Spinal cord (tissue), 9 donors: ENCODE measurements at regions not wholly inside any gene's neighbourhood (a gene's known extent, or its start where the extent isn't known, plus 50 kb on each side); places are given as distances from the start of the nearest gene placed in this dataset.
A peak's percentile ranks its signal among the peaks of the same experiment; 100 is the strongest.

Experiments used
- DNase-seq, 6 donors: peaks; one replicate each; pipeline versions ENCODE4 v3.0.0 to v3.0.0-alpha.2; 2013 to 2015; ENCODE audit warnings: low spot score in 6 of 6, low read depth in 4 of 6
- H3K27ac ChIP-seq: one replicate; pipeline ENCODE4 v1.5.1; 2013; ENCODE audit warnings: low read depth, low read length, control low read depth
- H3K27me3 ChIP-seq: one replicate; pipeline ENCODE4 v1.6.1; 2013; ENCODE audit warnings: low read length; ENCODE audit not compliant: control insufficient read depth, insufficient read depth
- H3K36me3 ChIP-seq: one replicate; pipeline ENCODE4 v1.6.1; 2013; ENCODE audit warnings: low read length; ENCODE audit not compliant: control insufficient read depth, insufficient read depth
- H3K4me1 ChIP-seq: one replicate; pipeline ENCODE4 v1.6.1; 2013; ENCODE audit warnings: low read length; ENCODE audit not compliant: control insufficient read depth, insufficient read depth
- H3K4me3 ChIP-seq: one replicate; pipeline ENCODE4 v1.5.1; 2013; ENCODE audit warnings: low read depth, low read length, control low read depth
- H3K9me3 ChIP-seq: one replicate; pipeline ENCODE4 v1.6.1; 2013; ENCODE audit warnings: low read length; ENCODE audit not compliant: control insufficient read depth, insufficient read depth
- WGBS: methylation state at CpG from one replicate; pipeline ENCODE4 v1.1.5; 2013; ENCODE audit warnings: missing lambda C conversion rate; ENCODE audit not compliant: insufficient coverage; 5-methylcytosine and 5-hydroxymethylcytosine counted together
- donor health status: healthy.

DNA sequence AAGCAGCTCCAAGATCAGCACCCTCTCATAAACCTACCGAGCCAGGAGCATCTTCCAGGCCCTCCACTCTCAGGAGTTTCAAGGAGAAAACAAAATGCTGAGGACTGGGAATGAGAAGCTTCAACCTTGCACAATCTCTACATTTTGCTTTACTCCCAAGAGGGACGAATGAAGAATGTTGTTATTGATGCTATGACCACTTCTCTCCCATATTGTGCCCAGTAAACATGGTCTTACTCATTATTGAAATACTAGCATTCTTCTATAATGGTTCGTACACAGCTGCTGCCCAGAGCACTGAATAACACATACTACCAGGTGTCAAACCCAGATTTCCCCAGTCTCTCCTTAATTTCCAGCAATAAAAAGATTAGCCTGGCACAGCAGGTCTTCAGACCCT lies 63.4 kb upstream of the BET1 start:
- no peak for DNase-seq
- Histone ChIP-seq H3K4me3 (no peak overlapping the region), H3K36me3 (no peaks in the 10 kb centered on the region), H3K9me3 (no peaks in the 10 kb centered on the region), H3K27ac (no peak overlapping the region), H3K4me1 (no peaks in the 10 kb centered on the region), H3K27me3 (no peaks in the 10 kb centered on the region)
- WGBS, result 83% methylated on average over 1 of the region's 3 CpGs

- WGBS, result no CpG with 5 or more reads among the region's 7 CpGs
- Histone ChIP-seq H3K36me3 (no peaks in the 10 kb centered on the region), H3K4me1 (no peaks in the 10 kb centered on the region), H3K27ac (no peak overlapping the region), H3K9me3 (no peaks in the 10 kb centered on the region), H3K4me3 (no peak overlapping the region), H3K27me3 (no peaks in the 10 kb centered on the region)
- no peak for DNase-seq
Observed at GRCh38 chr7:94069162-94069739, 65.1 kb upstream of the BET1 start.

GRCh38 chr7:94080551-94080950 lies 76.4 kb upstream of the BET1 start:
- H3K4me1 ChIP-seq, result no peaks in the 10 kb centered on the region
- WGBS, result 83% methylated on average over 2 of the region's 5 CpGs
- H3K27ac ChIP-seq, result no peak overlapping the region
- no peaks in the 10 kb centered on the region for H3K9me3 ChIP-seq
- DNase-seq, result no peak
- H3K36me3 ChIP-seq, result no peaks in the 10 kb centered on the region
- no peak overlapping the region for H3K4me3 ChIP-seq
- no peaks in the 10 kb centered on the region for H3K27me3 ChIP-seq

DNA sequence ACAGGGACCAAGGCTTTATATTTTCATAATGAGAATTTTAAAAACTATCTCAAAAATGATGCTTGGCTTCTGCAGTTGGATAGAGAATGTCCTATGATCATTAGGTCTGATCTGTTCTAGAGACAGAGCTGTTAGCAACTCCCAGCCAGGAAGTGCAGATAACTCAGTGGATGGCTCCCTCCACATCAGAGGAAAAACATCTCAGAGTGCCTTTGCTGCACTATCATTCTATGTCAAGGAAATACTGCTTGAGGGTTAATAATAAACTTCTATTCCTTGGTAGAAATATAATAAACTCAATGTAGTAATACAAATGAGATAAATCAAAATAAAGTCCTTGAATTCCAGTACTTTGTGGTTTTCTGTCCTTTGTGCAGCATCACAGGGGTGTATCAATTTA lies 78.0 kb upstream of the BET1 start:
- H3K27ac ChIP-seq, result no peak overlapping the region
- no peaks in the 10 kb centered on the region for H3K9me3 ChIP-seq
- no peaks in the 10 kb centered on the region for H3K36me3 ChIP-seq
- H3K4me1 ChIP-seq, result no peaks in the 10 kb centered on the region
- no peak for DNase-seq
- H3K4me3 ChIP-seq, result no peak overlapping the region
- no peaks in the 10 kb centered on the region for H3K27me3 ChIP-seq

- no CpG with 5 or more reads among the region's 6 CpGs for WGBS
- Histone ChIP-seq H3K36me3 (no peaks in the 10 kb centered on the region), H3K4me3 (no peak overlapping the region), H3K27ac (no peak overlapping the region), H3K9me3 (no peaks in the 10 kb centered on the region), H3K27me3 (no peaks in the 10 kb centered on the region), H3K4me1 (no peaks in the 10 kb centered on the region)
- DNase-seq, result peak; percentile 21 to 89 (median 36)
Observed at GRCh38 chr7:94087664-94088352, 83.7 kb upstream of the BET1 start.

GRCh38 chr7:94088560-94088959 lies 84.4 kb upstream of the BET1 start:
- no peak for DNase-seq
- no peaks in the 10 kb centered on the region for H3K36me3 ChIP-seq
- no peaks in the 10 kb centered on the region for H3K27me3 ChIP-seq
- H3K9me3 ChIP-seq, result no peaks in the 10 kb centered on the region
- H3K4me3 ChIP-seq, result no peak overlapping the region
- no peaks in the 10 kb centered on the region for H3K4me1 ChIP-seq
- no peak overlapping the region for H3K27ac ChIP-seq

DNA sequence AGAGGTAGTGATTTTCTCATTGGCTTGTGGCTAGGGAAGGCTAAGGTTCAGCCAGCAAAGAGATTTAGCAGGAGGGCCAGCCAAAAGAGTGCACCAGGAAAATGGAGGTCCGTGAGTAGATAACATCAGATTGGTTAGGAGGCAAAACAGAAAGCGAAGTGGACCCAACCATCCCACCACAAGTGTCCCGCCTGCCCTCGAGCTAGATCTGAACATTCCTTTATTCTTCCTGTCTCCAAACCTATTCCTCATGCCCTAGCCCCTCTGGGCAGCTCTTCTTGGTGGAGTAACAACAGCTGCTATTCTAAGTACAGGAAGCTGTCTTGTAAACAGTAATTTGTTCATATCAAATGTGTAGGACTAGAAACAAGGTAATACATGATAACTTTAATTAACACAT lies 85.7 kb upstream of the BET1 start:
- Histone ChIP-seq H3K4me3 (no peak overlapping the region), H3K27me3 (no peaks in the 10 kb centered on the region), H3K9me3 (no peaks in the 10 kb centered on the region), H3K27ac (no peak overlapping the region), H3K36me3 (no peaks in the 10 kb centered on the region), H3K4me1 (no peaks in the 10 kb centered on the region)
- no peak for DNase-seq
- WGBS, result 97% methylated on average over 4 of the region's 4 CpGs

DNA sequence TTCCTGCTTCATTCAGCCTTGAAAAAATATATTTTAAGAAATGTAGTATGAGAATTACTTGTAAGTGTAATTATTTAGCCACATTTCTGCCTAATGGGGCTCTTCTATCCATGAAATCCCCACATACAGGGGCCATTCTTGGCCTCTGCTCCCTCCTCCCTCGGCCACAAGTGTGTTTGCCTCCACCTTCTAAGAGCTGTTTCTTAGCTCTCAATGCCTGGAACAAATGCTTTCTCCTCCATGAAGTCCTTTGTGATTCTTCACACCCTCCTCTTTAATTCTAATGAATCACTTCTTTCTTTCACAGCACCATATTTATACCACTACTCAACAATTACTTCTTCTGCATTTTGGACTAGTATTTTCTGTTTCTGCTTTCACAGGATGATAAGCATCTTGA lies 88.8 kb upstream of the BET1 start:
- Histone ChIP-seq H3K4me1 (no peaks in the 10 kb centered on the region), H3K36me3 (no peaks in the 10 kb centered on the region), H3K4me3 (no peak overlapping the region), H3K9me3 (no peaks in the 10 kb centered on the region), H3K27ac (no peak overlapping the region), H3K27me3 (no peaks in the 10 kb centered on the region)
- WGBS, result 21% methylated on average over 1 of the region's 1 CpG
- no peak for DNase-seq

DNA sequence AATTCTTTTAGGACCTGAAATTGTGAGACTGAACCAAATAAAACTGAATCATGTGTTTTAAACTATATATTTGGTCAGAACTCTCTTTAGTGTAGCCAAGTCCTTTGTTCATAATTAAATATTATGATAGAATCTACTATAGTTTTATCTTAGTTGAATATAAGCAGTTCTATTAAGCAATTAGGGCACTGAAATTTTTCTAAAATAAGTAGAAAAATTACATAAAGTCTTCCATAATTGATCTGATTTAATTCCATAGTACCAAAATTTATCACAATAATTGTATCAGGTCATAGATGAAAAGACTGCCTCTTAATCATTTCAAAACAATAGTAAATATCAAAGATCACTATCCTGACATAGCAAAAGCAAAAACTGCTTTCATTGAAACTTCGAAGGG lies 90.1 kb upstream of the BET1 start:
- no peak overlapping the region for H3K27ac ChIP-seq
- no peaks in the 10 kb centered on the region for H3K27me3 ChIP-seq
- no peaks in the 10 kb centered on the region for H3K36me3 ChIP-seq
- H3K4me1 ChIP-seq, result no peaks in the 10 kb centered on the region
- WGBS, result no CpG with 5 or more reads among the region's 1 CpG
- no peak overlapping the region for H3K4me3 ChIP-seq
- H3K9me3 ChIP-seq, result no peaks in the 10 kb centered on the region
- DNase-seq, result no peak

DNA sequence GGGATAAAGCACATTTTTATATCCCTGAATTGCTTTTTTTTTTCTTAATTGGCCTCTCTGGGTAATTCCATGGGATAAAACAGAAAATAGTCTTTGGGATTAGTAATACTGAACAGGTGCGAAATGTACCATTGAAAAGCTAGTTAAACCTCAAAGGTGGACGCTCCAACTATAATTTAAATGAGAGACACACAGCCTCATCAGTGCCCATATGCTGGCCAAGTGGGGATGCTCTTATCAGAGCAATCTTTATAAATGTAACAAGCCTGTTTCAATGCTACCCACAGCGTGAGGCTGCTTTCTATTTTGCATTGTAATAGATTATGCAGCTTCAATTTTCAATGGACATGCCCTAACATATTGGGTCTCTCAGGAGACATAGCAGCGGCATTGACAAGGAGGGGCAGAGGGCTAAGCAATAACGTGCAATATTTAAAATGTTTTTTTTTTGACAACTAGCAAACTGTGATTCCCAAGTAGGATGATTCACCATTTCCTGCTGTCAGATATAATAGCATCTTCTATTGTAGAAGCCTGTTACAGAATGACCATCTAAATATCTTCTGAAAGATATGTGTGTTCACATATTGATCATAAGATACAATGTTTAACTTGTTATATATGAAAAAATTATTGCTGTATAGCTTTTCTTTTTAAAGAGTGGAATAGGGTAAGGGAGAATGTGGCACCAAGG lies 91.3 kb upstream of the BET1 start:
- no peak overlapping the region for H3K27ac ChIP-seq
- H3K4me3 ChIP-seq, result no peak overlapping the region
- WGBS, result no CpG with 5 or more reads among the region's 5 CpGs
- no peaks in the 10 kb centered on the region for H3K4me1 ChIP-seq
- DNase-seq, result peak in 1 of 6 donors; percentile 63
- no peaks in the 10 kb centered on the region for H3K27me3 ChIP-seq
- H3K36me3 ChIP-seq, result no peaks in the 10 kb centered on the region
- H3K9me3 ChIP-seq, result no peaks in the 10 kb centered on the region
